Muscle of back (tissue), 3 donors: ENCODE measurements at regions not wholly inside any gene's neighbourhood (a gene's known extent, or its start where the extent isn't known, plus 50 kb on each side); places are given as distances from the start of the nearest gene placed in this dataset.
"Not testable (repeated sequence)": the region's sequence is repeated elsewhere in the genome, so short reads cannot be mapped to it uniquely, and the experiment has no call there.

ENCODE experiments used
- DNase-seq, 3 donors: peaks; one replicate each; pipeline versions ENCODE4 v3.0.0 to v3.0.0-alpha.2; 2013

GRCh38 chr5:122209601-122210000 lies 80.3 kb downstream of the ZNF474 start:
- not testable (repeated sequence) for DNase-seq

GRCh38 chr5:122218778-122219177 lies 89.4 kb downstream of the ZNF474 start:
- DNase-seq, result no peak

GRCh38 chr5:122219436-122220166 lies 90.3 kb downstream of the ZNF474 start:
- DNase-seq, result peak in 1 of 3 donors; percentile 27

- DNase-seq, result peak; percentile 34 to 71 (median 59)
Measured at GRCh38 chr5:122220511-122220910, 91.2 kb downstream of the ZNF474 start.

- no peak for DNase-seq
Measured at GRCh38 chr5:122221857-122222256, 90.2 kb upstream of the SNCAIP start.

GRCh38 chr5:122222580-122222979 lies 89.5 kb upstream of the SNCAIP start:
- DNase-seq, result no peak

GRCh38 chr5:122228728-122229392 lies 83.2 kb upstream of the SNCAIP start:
- DNase-seq, result no peak

GRCh38 chr5:122229551-122229950 lies 82.5 kb upstream of the SNCAIP start:
- no peak for DNase-seq

GRCh38 chr5:122236270-122237040 lies 75.6 kb upstream of the SNCAIP start:
- DNase-seq, result no peak

- peak in 1 of 3 donors; percentile 8 for DNase-seq
Measured at GRCh38 chr5:122237906-122238305, 74.1 kb upstream of the SNCAIP start.

- DNase-seq, result no peak
Measured at GRCh38 chr5:122252319-122252718, 59.7 kb upstream of the SNCAIP start.

GRCh38 chr5:122253794-122254193 lies 58.2 kb upstream of the SNCAIP start:
- DNase-seq, result no peak

- no peak for DNase-seq
Measured at GRCh38 chr5:122256388-122256787, 55.6 kb upstream of the SNCAIP start.

- no peak for DNase-seq
Measured at GRCh38 chr5:122257000-122257399, 55.0 kb upstream of the SNCAIP start.

GRCh38 chr5:122258241-122258640 lies 53.8 kb upstream of the SNCAIP start:
- no peak for DNase-seq

GRCh38 chr5:122258840-122259239 lies 53.2 kb upstream of the SNCAIP start:
- DNase-seq, result no peak

GRCh38 chr5:122259995-122260394 lies 52.0 kb upstream of the SNCAIP start:
- peak in 1 of 3 donors; percentile 33 for DNase-seq

GRCh38 chr5:122262103-122262502 lies 49.9 kb upstream of the SNCAIP start:
- peak in 1 of 3 donors; percentile 33 for DNase-seq
